ENCODE measurements at regions not wholly inside any gene's neighbourhood (a gene's known extent, or its start where the extent isn't known, plus 50 kb on each side); places are given as distances from the start of the nearest gene placed in this dataset.
"Not testable (repeated sequence)": the region's sequence is repeated elsewhere in the genome, so short reads cannot be mapped to it uniquely, and the experiment has no call there.

DNA sequence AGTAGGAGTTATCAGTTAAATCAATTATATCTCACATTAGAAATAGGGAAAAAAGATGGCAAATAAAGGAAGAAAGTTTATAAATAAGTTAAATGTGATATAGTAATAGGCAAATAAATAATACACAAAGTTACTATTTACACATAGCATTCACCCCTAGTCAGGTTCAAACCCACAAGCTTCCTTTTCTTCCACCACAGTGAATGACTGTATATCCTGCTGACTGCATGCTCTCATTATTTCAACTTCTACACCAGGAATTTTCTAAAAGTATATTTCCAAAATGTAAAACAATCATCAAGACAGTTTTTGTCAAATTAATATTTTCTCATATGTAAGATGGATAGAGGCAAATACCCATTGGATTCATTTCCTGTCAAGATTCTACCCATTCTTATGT, 548.6 kb upstream of the SLITRK5 start:
- no peak for DNase-seq

DNA sequence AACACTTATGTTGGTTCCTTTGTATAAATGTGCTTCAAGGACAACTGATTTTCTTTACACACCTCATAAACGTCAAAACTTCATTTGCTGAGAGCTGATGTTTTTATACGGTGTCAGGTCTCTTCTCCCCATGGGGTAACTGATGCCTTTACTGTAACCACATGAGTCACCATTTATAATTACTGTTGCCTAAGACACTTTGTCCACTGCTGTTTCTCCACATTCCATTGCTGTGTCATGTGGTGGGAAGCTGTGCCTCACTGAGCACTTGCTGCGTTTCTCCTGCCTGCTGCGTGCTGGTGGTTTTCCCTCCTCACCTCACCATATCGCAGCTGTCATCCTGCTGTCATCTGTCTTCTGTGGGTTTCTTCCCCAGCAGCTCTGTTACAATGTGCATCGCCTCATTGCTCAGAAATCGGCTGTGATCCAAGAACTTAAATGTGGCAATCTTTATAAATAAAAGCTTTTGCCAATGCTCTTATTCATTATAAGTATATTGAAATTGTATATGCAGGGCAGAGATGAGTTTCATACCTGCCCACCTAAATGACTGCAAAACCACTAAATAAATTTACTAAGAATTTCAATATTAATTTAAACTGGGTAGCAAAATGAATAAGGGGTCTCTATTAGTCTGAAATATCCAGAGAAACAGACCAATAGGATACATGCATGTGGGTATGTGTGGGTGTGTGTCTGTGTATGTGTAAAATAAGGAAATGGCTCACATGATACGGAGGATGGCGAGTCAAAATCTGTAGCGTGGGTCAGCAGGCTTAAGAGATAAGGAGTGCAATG, 547.0 kb upstream of the SLITRK5 start:
- no peak for DNase-seq

DNA sequence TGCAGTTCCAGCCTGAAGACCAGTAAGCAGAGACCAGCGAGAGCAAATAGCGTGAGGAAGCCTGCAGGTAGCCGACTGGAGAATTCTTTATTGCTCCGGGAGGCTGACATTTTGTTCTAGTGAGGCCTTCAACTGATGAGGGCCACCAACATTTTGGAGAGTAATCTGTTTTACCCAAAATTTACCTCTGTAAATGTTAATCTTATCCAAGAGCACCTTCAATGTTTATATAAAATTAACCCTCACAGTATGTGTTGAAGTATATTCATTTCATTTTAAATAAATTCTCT, 546.4 kb upstream of the SLITRK5 start:
- no peak for DNase-seq

DNA sequence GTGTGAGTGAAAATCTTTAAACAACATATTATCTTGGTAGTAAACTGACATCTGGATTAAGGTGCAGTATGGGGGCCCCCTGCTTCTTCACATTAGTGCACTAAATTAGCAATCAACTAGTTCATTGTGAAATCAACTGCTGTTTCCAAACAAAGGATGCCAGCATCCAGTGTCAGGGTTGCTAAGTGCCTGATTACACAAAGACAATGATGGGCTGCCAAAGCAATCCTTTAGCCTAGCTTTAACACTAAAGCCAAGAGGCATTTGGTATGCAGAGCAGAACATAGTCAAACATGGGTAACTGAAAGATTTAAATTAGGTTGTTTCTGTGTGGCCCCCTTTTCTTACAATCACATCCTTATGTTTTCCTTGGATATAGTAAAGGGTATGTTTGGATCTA, 543.1 kb upstream of the SLITRK5 start:
- DNase-seq: no peak

DNA sequence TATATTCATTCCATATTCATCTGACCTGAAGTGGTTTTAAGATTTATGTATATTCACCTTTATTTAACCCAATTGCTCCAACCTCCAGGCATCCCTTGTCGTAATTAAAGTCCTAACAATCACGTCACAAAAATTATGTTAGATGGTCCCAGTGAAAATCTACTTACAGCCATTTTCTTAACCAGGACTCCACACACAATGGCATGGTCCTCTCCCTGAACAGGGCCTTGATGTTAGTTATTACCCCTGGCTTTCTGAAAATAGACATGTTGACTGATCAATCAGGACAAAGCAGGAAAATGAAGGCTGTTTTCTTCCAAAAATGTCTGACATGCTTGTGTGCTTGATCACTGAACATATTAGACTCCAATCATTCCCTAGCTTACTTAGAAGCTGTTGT, 542.7 kb upstream of the SLITRK5 start:
- no peak for DNase-seq

DNA sequence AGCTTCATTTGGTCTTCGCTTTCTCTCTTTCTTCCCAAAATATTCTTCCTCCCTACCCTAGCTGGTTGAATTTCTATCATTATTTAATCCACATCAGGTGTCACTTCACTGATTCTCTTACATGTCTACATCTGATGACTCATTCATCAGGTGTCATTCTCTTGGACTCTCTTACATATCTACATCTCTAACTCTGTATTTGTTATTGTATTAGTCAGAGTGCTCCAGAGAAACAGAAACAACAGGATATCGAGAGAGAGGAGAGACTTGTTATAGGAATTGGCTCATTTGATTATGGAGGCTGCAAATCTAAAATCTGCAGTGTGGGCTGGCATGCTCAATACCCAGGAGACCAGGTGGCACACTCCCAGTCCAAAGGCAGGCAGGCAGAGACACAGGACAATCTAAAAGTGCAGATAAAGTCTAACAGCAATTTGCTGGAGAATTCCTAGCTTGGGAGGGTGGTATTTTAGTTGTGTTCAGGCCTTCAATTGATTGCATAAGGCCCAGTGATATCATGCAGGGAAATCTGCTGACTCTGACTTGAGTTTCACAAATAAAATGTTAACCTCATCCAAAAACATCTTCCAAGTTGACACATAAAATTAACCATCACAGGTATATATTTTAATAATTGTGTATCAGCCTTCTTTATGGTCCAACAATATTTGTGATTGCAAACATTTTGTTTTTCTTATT, 541.4 kb upstream of the SLITRK5 start:
- no peak for DNase-seq

DNA sequence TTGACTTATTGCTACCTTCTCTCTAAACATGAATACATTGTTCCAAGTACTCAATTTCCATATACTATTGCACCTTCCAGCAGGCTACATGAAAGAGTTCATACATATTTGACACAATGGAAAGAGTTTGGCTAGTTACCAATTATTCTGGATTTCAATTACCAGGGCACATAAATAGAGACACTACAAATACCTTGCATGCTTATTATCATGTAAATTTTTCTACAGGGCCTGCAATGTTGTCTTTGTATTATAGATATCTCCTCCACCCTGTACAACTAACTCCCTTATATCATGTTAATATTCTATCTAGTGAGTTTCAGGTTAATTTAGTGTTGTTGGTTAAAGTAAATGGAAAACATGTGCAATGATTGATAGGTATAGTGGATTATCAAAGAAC, 540.7 kb upstream of the SLITRK5 start:
- DNase-seq: no peak

DNA sequence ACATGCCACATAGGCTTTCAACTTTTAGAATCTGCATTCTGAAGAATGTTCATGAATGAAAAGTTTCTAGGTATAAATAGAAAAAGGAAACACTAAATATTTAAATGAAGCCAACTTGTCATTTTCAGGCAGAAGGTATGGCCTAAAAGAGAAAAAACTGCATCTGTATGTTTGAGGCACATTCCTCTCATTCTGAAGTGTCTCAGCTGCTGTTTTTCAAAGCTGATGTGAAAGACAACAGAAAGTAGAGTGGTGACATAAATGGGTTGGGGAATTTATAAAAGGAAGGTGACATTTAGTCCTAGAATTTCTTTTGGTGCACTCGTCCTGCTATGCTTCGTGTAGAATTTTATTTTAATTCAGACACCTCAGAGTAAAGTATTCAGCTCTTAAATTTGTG, 539.6 kb upstream of the SLITRK5 start:
- DNase-seq: no peak

DNA sequence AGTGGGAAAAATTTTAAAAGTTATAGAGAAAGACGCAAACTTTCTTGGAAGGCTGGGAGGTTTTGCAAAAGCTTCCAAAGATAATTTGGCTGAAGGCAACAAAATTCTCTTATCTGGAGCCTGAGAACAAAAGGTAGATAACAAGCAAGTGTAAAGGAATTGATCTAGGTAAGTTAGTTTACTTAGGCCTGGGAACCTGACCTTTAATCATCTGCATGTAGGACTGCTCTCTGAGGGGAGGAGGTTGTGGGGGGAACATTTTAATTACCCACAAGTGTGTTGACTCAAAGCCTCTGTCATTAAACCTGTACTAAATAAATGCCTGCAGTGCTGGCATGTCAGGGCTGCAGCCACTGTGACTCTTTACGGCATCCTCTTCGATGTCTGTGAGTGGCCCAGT, 532.3 kb upstream of the SLITRK5 start:
- no peak for DNase-seq

DNA sequence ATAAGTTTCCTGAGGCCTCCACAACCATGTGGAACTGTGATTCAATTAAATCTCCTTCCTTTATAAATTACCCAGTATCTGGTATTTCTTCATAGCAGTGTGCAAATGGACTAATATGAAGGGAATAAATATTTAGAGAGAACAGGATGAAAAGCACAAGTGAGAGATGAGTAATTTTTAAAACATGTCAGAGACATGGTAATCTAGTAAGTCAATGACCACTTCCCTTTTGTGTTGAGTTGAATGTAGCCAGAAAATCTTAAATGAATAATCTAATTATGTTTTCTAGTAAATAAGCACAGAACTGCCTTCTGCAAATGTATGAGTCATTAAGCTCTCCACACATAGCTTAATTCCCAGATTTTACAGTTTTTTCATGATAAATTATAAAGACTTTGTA, 524.1 kb upstream of the SLITRK5 start:
- DNase-seq: no peak

DNA sequence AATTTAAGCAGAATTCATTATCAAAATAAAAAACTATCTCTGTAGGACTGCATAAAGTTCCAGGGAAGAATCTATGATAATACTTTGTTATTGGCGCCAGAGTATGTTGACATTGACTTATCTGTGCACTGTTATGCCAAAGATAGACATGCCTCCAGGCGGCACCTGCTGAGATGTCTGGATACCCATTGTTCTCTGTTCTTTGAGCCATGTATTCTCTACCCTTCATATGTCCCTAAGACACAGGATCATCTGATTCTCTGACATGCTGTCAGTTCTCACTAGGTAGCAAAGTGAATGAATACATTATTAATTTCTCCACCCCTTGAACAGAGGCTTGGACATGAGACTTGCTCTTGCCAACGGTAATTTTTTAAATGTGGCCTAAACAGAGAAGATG, 517.8 kb upstream of the SLITRK5 start:
- no peak for DNase-seq

DNA sequence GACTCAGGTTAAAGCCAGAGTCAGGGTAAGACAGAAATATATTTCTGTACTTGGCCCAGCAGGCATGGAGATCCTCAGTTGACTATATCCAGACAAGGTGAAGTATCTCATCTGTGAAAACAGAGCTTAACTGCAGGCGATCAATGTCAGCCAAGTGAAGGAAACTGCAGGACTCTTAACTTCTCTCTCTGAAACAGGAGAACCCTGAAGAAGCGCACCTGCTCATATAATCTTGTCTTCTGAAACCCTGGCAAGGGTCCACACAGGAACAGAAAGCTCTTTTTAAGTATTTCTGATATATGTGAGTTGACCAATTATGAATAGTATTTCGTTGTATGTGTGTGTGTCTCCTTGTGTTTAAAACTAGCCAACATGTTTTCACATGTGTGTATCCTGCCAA, 504.8 kb upstream of the SLITRK5 start:
- no peak for DNase-seq

DNA sequence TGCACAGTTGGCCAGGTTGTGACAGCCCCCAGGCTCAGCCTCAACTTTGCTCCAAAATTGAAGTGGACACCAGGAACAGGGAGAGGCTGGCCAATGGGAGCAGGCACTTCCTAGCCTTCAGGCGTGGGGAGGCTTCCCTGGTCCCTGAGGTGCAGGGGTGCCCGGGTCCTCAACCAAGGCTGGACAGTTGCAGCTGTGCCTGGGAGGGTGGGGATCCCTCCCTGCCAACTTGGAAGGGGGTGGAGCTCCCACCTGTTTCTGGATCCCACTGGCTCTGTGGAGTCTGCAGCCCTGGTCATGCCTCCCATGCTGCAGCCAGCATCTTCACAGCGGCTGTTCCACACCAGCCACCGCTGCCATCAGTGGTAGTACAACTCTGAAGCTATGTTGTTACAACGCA, 502.8 kb upstream of the SLITRK5 start:
- DNase-seq: no peak

DNA sequence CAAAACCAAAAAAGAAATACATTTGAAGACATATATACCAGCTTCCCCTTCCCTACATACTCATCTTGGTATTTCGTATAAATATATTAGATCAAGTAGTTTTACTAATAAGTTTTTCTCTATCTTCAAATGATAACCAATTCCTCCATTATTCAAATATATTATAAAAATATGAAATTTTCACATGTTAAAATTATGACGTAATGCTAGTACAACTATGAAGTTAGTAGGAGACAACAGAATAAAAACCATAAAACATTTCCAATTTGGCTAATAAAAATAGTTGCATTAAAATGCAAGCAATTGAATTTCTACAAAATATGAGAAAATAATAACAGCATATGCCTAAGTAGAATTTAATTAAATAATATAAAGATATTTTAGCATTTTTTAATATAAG, 501.8 kb upstream of the SLITRK5 start:
- DNase-seq: no peak

DNA sequence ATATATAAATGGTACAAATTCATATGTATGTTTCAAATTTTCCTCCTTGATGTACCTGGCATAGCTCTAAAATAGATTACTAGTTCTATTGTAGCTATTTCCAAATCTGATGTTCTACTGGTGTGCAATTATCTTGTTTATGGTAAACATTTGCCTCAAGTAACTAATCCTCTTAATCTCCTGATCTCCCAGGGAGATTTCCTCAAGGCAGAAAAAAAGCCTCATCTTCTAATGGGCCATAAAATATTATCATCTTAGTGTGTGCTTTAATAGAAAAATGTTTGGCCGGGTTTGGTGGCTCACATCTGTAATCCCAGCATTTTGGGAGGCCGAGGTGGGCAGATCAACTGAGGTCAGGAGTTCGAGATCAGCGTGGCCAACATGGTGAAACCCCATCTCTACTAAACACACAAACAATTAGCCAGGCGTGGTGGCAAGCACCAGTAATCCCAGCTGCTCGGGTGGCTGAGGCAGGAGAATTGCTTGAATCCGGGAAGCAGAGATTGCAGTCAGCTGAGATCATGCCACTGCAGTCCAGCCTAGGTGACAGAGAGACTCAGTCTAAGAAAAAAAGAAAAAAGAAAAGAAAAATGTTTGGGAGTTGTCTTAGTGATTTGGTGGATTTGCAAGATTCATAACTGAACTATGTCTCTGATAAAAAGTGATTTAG, 498.9 kb upstream of the SLITRK5 start:
- DNase-seq: no peak

DNA sequence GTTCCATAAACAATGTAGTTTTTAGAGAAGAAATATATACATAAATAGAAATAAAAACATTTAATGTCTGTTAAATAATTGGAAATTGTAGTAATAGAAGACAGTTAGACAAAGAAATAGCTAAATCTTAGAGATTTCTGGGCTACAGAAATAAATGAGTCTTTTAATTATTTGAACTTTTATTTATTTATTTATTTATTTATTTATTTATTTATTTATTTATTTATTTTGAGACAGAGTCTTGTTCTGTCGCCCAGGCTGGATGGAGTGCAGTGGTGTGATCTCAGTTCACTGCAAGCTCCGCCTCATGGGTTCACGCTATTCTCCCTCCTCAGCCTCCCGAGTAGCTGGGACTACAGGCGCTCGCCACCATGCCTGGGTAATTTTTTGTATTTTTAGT, 486.0 kb upstream of the SLITRK5 start:
- DNase-seq: not testable (repeated sequence)

DNA sequence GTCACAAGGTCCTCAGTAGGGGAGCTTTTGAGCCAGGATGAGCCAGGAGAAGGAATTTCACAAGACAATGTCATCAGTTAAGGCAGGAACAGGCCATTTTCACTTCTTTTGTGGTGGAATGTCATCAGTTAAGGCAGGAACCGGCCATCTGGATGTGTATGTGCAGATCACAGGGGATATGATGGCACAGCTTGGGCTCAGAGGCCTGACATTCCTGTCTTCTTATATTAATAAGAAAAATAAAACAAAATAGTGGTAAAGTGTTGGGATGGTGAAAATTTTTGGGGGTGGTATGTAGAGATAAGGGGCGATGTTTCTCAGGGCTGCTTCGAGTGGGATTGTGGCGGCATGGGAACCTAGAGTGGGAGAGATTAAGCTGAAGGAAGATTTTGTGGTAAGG, 484.5 kb upstream of the SLITRK5 start:
- not testable (repeated sequence) for DNase-seq

DNA sequence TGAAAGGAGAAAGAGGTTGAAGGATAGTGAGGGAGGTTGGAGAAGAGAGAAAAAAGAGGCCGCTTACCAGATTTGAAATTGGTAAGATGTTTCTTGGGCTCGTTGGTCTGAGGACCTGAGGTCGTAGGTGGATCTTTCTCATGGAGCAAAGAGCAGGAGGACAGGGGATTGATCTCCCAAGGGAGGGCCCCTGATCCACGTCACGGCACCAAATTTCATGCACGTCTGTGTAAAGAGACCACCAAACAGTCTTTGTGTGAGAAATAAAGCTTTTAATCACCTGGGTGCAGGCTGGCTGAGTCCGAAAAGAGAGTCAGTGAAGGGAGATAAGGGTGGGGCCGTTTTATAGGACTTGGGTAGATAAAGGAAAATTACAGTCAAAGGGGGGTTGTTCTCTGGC, 479.7 kb upstream of the SLITRK5 start:
- DNase-seq: not testable (repeated sequence)

DNA sequence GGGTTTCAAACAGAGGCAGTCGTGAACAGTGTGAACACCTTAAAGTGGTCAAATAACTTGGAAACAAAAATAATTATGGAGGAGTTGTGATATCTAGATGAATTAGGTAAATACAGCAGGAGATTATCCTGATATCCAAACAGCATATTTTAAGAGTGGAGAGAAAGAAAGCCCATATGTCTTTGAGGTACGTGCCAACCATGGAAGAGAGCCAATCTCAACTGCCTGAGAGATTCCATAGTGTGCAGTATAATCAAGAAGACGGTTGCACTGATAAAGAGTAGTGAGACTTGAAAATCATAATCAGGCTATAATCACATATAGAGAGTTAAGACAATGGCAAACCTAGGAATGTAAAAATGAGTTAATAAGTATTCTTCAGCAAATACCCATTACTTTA, 472.8 kb upstream of the SLITRK5 start:
- DNase-seq: no peak

DNA sequence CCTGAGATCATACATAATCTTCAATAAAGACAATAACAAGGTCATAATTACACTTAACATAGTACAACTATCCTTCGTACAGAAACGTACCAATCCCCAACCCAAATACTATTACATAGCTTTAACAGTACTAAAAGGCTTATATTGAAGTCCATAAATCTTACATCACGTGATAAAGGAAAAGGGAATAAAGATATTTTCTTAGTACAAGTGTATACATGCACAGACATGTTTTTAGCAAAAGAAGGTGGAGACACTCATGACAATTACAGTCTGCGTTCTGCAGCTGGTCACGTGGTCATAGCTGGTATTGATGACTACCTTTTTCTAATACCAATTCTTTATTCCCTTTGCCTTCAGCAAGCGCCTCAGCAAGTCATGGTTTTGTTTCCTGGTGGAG, 464.5 kb upstream of the SLITRK5 start:
- DNase-seq: no peak

DNA sequence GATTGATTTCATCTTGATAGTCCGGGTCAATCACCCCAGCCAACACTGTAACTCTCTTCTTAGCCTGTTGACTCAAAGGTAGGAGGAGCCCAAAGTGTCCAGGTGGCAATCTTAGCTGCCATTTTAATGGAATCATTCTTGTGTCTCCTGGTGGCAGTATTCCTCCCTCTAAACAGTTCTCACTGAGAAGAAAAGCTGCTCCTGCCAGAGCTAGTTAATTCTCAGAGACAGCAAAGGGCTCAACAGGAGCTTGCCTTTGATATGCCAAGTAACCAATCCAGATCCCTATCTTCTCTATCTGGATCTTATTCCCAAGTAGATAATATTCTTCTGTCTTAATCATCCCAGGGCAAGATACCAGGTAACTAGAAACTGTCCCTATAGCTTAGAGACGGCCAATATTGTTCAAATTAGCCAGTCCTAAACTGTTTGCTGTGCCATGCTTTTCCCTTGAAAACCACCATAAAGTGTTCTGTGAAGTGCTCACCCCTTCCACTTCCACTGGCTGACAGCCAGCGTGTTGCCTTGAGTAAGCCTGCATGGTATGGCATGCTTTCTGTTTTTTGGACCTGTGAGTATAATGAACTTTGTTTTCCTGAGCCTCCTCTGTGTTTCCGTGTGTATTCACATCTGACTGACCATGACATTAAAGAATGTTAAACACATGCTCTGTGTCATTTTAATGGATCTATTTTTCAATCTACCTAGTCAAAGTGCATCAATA, 463.7 kb upstream of the SLITRK5 start:
- no peak for DNase-seq

DNA sequence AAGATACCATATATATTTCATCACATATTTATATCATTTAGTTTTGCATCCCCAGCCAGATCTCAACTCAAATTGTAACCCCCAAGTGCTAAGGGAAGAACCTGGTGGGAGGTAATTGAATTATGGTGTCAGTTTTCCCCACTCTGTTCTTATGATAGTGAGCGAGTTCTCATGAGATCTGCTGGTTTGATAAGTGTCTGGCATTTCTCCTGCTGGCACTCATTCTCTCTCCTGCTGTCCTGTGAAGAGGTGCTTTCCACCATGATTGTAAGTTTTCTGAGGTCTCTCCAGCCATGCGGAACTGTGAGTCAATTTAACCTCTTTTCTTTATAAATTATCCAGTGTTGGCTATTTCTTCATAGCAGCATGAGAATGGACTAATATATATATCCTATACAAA, 462.5 kb upstream of the SLITRK5 start:
- no peak for DNase-seq

DNA sequence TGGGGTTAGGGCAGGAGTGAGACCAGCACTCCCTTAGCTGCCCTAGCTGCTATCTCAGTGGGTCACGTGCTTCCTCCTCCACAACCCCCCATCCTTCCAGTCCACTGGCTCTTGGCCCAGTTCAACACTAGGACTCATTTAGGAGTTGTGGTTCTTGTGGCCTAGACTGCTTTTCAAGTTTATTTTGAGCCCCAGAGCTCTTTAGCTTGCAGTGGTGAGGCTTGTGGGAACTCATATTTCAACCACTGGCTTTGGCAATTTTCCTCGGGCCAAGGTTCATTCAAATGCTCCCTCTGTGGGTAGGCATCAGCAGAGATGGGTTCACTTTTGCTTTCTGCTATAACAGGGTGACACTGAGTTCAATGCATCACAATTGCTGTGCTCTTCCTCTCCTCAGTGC, 436.2 kb upstream of the SLITRK5 start:
- DNase-seq: no peak

DNA sequence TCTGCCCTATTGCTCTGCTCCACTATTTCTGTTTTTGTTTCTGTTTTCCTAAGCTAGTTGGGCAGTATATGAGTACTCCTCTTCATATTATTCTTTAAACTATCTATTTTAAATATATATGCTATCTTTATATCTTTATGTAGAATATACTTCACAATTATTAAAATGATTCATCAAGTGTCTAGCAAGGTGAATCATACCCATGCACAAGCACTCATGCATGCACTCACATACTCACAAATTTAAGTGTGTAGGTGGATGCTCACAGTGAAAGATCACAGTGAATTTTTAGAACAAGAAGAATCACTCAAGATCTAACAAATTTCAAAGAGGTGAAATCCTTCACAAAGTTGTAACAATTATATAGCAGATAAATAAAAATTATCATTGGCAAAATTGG, 435.6 kb upstream of the SLITRK5 start:
- DNase-seq: no peak
